ENCODE measurements at regions not wholly inside any gene's neighbourhood (a gene's known extent, or its start where the extent isn't known, plus 50 kb on each side); places are given as distances from the start of the nearest gene placed in this dataset.

DNA sequence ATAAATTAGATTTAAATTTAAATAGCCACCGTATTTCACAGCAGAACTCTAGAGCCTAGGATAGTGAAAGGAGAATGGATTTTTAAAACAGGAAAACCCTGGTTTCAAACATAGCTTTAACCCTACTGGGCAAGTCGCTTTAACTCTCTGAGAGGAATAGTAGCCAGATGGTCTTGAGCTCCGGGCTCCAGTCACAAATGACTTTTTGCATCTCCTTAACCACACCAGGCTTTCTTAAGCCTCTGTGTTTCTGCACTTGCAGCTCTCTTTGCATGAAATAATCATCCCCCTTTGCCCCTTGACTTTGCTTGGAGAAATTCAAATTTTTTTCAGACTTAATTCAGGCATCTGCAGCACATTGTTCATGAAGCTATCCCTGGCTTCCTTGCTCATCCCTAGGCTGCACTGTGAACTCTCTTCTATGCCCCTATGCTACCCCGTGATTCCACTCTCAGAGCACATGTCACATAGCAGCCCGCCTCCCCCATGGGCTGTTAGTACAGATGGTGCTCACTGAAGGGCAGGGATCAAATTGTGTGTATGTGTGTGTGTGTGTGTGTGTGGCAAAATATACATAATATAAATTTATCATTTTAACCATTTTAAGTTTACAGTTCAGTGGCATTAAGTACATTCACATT, 68.8 kb upstream of the DAB1 start:
- H3K4me3 ChIP-seq (ENCODE audit: low read length): no peak overlapping the region
- no peak overlapping the region for H3K9ac ChIP-seq (ENCODE audit: low read length)

DNA sequence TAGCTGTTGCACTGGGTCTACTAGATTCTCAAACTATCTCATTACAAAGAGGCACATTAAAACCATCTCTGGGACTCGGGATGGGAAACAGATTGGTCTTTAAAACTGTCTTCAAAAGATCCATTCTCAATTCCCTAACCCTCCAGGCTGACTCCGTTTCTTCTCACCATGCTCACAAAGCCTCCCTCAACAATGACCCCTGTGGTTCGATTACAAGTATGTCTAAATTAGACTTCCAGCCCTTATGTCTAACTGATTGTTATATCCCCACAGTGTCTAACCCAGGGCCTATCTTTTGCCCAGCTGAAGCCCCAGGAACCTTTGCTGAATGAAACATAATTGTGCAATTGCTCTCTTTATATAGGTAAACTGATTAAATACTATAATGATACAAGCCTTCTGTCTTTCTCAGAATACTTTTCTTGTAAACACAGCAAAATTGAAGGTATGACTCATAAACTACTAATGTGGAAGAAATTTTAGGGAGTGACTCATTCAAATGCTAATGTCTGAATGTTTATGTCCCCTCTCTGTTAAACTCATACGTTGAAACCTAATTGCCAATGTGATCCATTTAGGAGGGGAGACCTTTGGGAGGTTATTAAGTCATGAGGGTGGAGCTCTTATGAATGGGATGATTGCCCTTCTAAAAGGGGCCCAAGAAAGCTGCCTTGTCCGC, 65.6 kb upstream of the DAB1 start:
- H3K36me3 ChIP-seq (ENCODE audit: control insufficient read depth, insufficient read depth, low read length): no peaks in the 10 kb centered on the region
- H3K9me3 ChIP-seq (ENCODE audit: control insufficient read depth, low read length): no peaks in the 10 kb centered on the region
- H3K9ac ChIP-seq (ENCODE audit: low read length): no peak overlapping the region
- no peaks in the 10 kb centered on the region for H3K27me3 ChIP-seq (ENCODE audit: control insufficient read depth, insufficient read depth, low read length)
- no peak overlapping the region for H3K4me3 ChIP-seq (ENCODE audit: low read length)
- H3K4me1 ChIP-seq (ENCODE audit: control insufficient read depth, insufficient read depth, low read length): no peaks in the 10 kb centered on the region

More for the DNA sequence above, 68.8 kb upstream of the DAB1 start:
- Histone ChIP-seq H3K4me1 (ENCODE audit: control insufficient read depth, insufficient read depth, low read length) (no peaks in the 10 kb centered on the region), H3K36me3 (ENCODE audit: control insufficient read depth, insufficient read depth, low read length) (no peaks in the 10 kb centered on the region), H3K27me3 (ENCODE audit: control insufficient read depth, insufficient read depth, low read length) (no peaks in the 10 kb centered on the region), H3K9me3 (ENCODE audit: control insufficient read depth, low read length) (no peaks in the 10 kb centered on the region)

DNA sequence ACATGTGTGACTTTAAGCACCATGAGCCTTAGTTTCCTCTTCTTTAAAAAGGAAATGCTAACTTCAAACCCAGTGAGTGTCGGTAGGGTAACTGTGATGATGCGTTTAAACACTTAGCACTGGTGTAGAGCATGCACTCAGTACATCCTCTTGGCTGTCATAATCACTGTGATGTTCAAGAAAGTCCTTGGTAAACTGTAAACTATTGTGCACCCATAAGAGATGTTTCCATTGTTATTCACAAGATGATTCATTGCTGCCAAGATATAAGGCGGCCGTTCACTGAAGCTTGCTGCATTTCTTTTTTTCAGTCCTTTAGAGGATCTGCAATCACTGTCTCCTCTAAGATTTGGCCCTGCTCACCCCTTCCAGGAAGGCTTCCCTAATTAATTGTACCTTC, 61.8 kb upstream of the DAB1 start:
- no peaks in the 10 kb centered on the region for H3K27me3 ChIP-seq (ENCODE audit: control insufficient read depth, insufficient read depth, low read length)
- no peak overlapping the region for H3K4me3 ChIP-seq (ENCODE audit: low read length)
- no peak overlapping the region for H3K9ac ChIP-seq (ENCODE audit: low read length)
- H3K4me1 ChIP-seq (ENCODE audit: control insufficient read depth, insufficient read depth, low read length): no peaks in the 10 kb centered on the region
- H3K36me3 ChIP-seq (ENCODE audit: control insufficient read depth, insufficient read depth, low read length): no peaks in the 10 kb centered on the region
- H3K9me3 ChIP-seq (ENCODE audit: control insufficient read depth, low read length): no peaks in the 10 kb centered on the region

DNA sequence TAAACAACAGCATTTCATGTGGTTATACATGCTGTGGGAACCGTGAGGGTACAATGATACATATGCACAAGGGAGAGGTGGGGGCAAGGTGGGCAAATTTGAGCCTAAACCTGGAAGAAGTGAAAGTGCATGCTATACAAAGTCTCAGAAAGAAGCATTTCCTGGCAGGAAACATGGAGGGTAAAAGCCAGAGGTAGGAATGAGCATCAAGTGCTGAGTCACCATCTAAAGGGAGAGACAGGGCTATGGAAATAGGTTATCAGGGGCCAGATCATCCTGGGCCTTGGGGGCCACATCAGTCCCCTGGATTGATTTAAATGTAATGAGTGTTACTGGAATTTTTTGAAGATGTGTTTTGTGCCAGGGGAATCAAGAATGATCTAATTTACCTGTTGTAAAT, 60.1 kb upstream of the DAB1 start:
- Histone ChIP-seq H3K4me3 (ENCODE audit: low read length) (no peak overlapping the region), H3K9me3 (ENCODE audit: control insufficient read depth, low read length) (no peaks in the 10 kb centered on the region), H3K9ac (ENCODE audit: low read length) (no peak overlapping the region), H3K4me1 (ENCODE audit: control insufficient read depth, insufficient read depth, low read length) (no peaks in the 10 kb centered on the region), H3K36me3 (ENCODE audit: control insufficient read depth, insufficient read depth, low read length) (no peaks in the 10 kb centered on the region), H3K27me3 (ENCODE audit: control insufficient read depth, insufficient read depth, low read length) (no peaks in the 10 kb centered on the region)

DNA sequence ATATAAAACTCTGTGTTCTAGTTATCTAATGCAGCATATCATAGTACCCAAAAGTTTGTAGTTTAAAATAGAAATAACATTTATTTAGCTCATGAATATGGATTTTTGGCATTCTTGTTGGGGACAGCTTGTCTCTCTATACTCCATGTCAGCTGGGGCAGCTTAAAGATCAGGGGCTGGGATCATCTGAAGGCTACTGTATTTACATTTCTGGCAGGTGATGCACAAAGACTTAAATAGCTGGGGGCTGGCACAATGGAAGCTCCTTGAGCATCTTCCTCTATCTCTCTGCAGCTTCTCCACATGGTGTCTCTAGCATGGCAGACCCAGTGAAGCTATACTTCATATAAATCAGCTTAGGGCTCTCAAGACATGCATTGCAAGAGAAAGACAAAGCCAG, 55.6 kb upstream of the DAB1 start:
- Histone ChIP-seq H3K4me3 (ENCODE audit: low read length) (no peak overlapping the region), H3K36me3 (ENCODE audit: control insufficient read depth, insufficient read depth, low read length) (no peaks in the 10 kb centered on the region), H3K9me3 (ENCODE audit: control insufficient read depth, low read length) (no peaks in the 10 kb centered on the region), H3K9ac (ENCODE audit: low read length) (no peak overlapping the region), H3K4me1 (ENCODE audit: control insufficient read depth, insufficient read depth, low read length) (peaks cover 4% of the 10 kb centered on the region), H3K27me3 (ENCODE audit: control insufficient read depth, insufficient read depth, low read length) (no peaks in the 10 kb centered on the region)

DNA sequence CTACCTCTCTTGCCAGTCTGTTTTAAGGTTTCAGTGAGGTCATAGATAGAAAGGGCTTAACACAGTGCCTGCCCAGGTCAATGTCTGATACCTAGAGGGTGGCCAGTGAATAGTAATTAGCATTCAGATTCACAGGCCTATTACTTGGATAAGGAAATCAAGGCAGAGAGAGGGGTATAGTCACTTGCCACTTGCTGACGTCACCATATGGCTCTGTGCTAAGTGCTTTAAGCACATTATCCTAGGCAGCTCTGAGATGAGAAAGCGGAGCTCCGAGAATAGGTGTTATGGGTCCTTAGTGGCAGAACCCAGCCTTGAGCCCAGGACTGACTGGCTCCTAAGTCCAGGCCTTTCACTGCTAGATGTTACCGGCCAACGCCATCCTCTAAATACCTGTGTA, 51.5 kb upstream of the DAB1 start:
- peaks cover 4% of the 10 kb centered on the region for H3K4me1 ChIP-seq (ENCODE audit: control insufficient read depth, insufficient read depth, low read length)

DNA sequence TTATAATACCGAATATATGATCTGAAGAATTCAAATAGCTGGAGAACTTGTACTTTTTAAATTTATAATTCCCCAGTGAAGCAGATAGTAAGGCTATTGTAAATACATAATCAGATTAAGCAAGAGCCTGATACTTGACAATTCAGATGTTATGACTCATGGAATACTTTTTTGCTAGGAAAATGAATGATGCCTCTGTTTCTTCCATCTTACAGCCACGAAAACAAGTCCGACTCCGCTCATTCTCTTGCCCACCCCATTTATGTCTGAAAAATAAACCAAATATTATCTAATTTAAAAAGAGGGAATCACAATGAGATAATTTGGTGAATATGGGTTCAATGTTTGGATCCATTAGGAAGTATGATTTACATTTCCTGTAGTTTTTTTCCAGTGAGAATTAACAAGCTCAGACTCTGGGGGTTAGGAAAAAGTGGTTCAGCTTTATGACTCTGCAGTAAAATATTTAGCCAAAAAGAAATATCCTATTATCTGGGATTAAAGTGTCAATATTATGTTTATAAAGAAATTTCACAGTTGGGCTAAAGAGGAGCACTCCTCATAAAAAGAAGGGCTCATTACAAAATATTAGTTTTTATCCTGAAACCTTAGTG, 50.4 kb upstream of the DAB1 start:
- Histone ChIP-seq H3K9ac (ENCODE audit: low read length) (no peak overlapping the region), H3K9me3 (ENCODE audit: control insufficient read depth, low read length) (no peaks in the 10 kb centered on the region), H3K4me3 (ENCODE audit: low read length) (no peak overlapping the region), H3K27me3 (ENCODE audit: control insufficient read depth, insufficient read depth, low read length) (no peaks in the 10 kb centered on the region), H3K4me1 (ENCODE audit: control insufficient read depth, insufficient read depth, low read length) (peaks cover 4% of the 10 kb centered on the region), H3K36me3 (ENCODE audit: control insufficient read depth, insufficient read depth, low read length) (no peaks in the 10 kb centered on the region)

More for the DNA sequence above, 51.5 kb upstream of the DAB1 start:
- no peaks in the 10 kb centered on the region for H3K27me3 ChIP-seq (ENCODE audit: control insufficient read depth, insufficient read depth, low read length)
- H3K9me3 ChIP-seq (ENCODE audit: control insufficient read depth, low read length): no peaks in the 10 kb centered on the region
- no peak overlapping the region for H3K9ac ChIP-seq (ENCODE audit: low read length)
- H3K4me3 ChIP-seq (ENCODE audit: low read length): no peak overlapping the region
- H3K36me3 ChIP-seq (ENCODE audit: control insufficient read depth, insufficient read depth, low read length): no peaks in the 10 kb centered on the region
